HG02884 (cell line): ENCODE measurements at regions not wholly inside any gene's neighbourhood (a gene's known extent, or its start where the extent isn't known, plus 50 kb on each side); places are given as distances from the start of the nearest gene placed in this dataset.

ENCODE experiments used
- ATAC-seq: cut with Tn5 transposase; IDR thresholded peaks from one replicate; pipeline ENCODE4 v1.9.1; 2021; ENCODE audit warnings: mild to moderate bottlenecking, moderate library complexity; ENCODE audit not compliant: unreplicated experiment

- no peak for ATAC-seq
Measured at GRCh38 chr1:234750922-234751627, 141.1 kb upstream of the IRF2BP2 start.

- ATAC-seq, result no peak
Measured at GRCh38 chr1:234748713-234749112, 138.7 kb upstream of the IRF2BP2 start.

GRCh38 chr1:234748066-234748465, 138.1 kb upstream of the IRF2BP2 start:
- ATAC-seq, result no peak

- no peak for ATAC-seq
Measured at GRCh38 chr1:234746798-234747196, 136.8 kb upstream of the IRF2BP2 start.

GRCh38 chr1:234745844-234746797, 136.1 kb upstream of the IRF2BP2 start:
- no peak for ATAC-seq

- no peak for ATAC-seq
Measured at GRCh38 chr1:234745276-234745675, 135.3 kb upstream of the IRF2BP2 start.

- ATAC-seq, result no peak
Measured at GRCh38 chr1:234743791-234744611, 134.0 kb upstream of the IRF2BP2 start.

- ATAC-seq, result no peak
Measured at GRCh38 chr1:234742622-234743021, 132.6 kb upstream of the IRF2BP2 start.

GRCh38 chr1:234737967-234738314, 128.0 kb upstream of the IRF2BP2 start:
- no peak for ATAC-seq

GRCh38 chr1:234735916-234736315, 125.9 kb upstream of the IRF2BP2 start:
- no peak for ATAC-seq

GRCh38 chr1:234735476-234735875, 125.5 kb upstream of the IRF2BP2 start:
- ATAC-seq, result no peak

GRCh38 chr1:234734869-234735268, 124.9 kb upstream of the IRF2BP2 start:
- no peak for ATAC-seq

- no peak for ATAC-seq
Measured at GRCh38 chr1:234734412-234734835, 124.4 kb upstream of the IRF2BP2 start.

- ATAC-seq, result no peak
Measured at GRCh38 chr1:234733427-234733826, 123.4 kb upstream of the IRF2BP2 start.

GRCh38 chr1:234732671-234733390, 122.9 kb upstream of the IRF2BP2 start:
- no peak for ATAC-seq

- no peak for ATAC-seq
Measured at GRCh38 chr1:234732260-234732659, 122.3 kb upstream of the IRF2BP2 start.

GRCh38 chr1:234731569-234732085, 121.6 kb upstream of the IRF2BP2 start:
- peak; percentile 26 for ATAC-seq

GRCh38 chr1:234730770-234731568, 121.0 kb upstream of the IRF2BP2 start:
- ATAC-seq, result peak; percentile 59

- ATAC-seq, result no peak
Measured at GRCh38 chr1:234730475-234730769, 120.4 kb upstream of the IRF2BP2 start.
